Right kidney (tissue), 1 donor: ENCODE measurements at regions not wholly inside any gene's neighbourhood (a gene's known extent, or its start where the extent isn't known, plus 50 kb on each side); places are given as distances from the start of the nearest gene placed in this dataset.
A peak's percentile ranks its signal among the peaks of the same experiment; 100 is the strongest.

ENCODE experiments used
- DNase-seq: peaks from one replicate; pipeline ENCODE4 v3.0.0-alpha.2; 2016

- no peak for DNase-seq
These were observed 401.9 kb downstream of the LMO4 start for GRCh38 chr1:87730274-87731216.

GRCh38 chr1:87733386-87733785, 404.7 kb downstream of the LMO4 start:
- no peak for DNase-seq

- DNase-seq = no peak
These were observed 407.1 kb downstream of the LMO4 start for GRCh38 chr1:87735750-87736149.

GRCh38 chr1:87739141-87739540, 410.5 kb downstream of the LMO4 start:
- no peak for DNase-seq

- no peak for DNase-seq
These were observed 411.0 kb downstream of the LMO4 start for GRCh38 chr1:87739704-87740103.

- no peak for DNase-seq
These were observed 414.6 kb downstream of the LMO4 start for GRCh38 chr1:87743256-87743655.

GRCh38 chr1:87744056-87744455, 415.4 kb downstream of the LMO4 start:
- no peak for DNase-seq

GRCh38 chr1:87744763-87745162, 416.1 kb downstream of the LMO4 start:
- no peak for DNase-seq

GRCh38 chr1:87753366-87753765, 424.7 kb downstream of the LMO4 start:
- no peak for DNase-seq

- no peak for DNase-seq
These were observed 425.5 kb downstream of the LMO4 start for GRCh38 chr1:87754139-87754538.

- DNase-seq = peak; percentile 11
These were observed 429.0 kb downstream of the LMO4 start for GRCh38 chr1:87757676-87758075.

GRCh38 chr1:87759421-87760087, 430.9 kb downstream of the LMO4 start:
- no peak for DNase-seq

GRCh38 chr1:87760155-87760554, 431.5 kb downstream of the LMO4 start:
- DNase-seq = no peak

GRCh38 chr1:87760654-87761053, 432.0 kb downstream of the LMO4 start:
- DNase-seq = no peak

- DNase-seq = no peak
These were observed 434.8 kb downstream of the LMO4 start for GRCh38 chr1:87763483-87763882.

- no peak for DNase-seq
These were observed 436.5 kb downstream of the LMO4 start for GRCh38 chr1:87765057-87765680.

- no peak for DNase-seq
These were observed 437.0 kb downstream of the LMO4 start for GRCh38 chr1:87765681-87766070.

GRCh38 chr1:87766737-87767136, 438.1 kb downstream of the LMO4 start:
- no peak for DNase-seq

- DNase-seq = no peak
These were observed 450.2 kb downstream of the LMO4 start for GRCh38 chr1:87778896-87779295.

GRCh38 chr1:87781554-87781953, 452.9 kb downstream of the LMO4 start:
- DNase-seq = no peak

GRCh38 chr1:87783315-87783714, 454.6 kb downstream of the LMO4 start:
- no peak for DNase-seq

- DNase-seq = no peak
These were observed 456.7 kb downstream of the LMO4 start for GRCh38 chr1:87785386-87785785.

- DNase-seq = no peak
These were observed 457.5 kb downstream of the LMO4 start for GRCh38 chr1:87786229-87786628.
